Neural crest cell (in vitro differentiated cells): ENCODE measurements at regions not wholly inside any gene's neighbourhood (a gene's known extent, or its start where the extent isn't known, plus 50 kb on each side); places are given as distances from the start of the nearest gene placed in this dataset.

Experiments used
- DNase-seq: peaks from one replicate; pipeline ENCODE4 v3.0.0; 2021; ENCODE audit warnings: low read depth, mixed read lengths, low spot score
- H3K27ac Mint-ChIP-seq: one replicate; pipeline ENCODE4 v1.8.0; 2021; ENCODE audit warnings: mild to moderate bottlenecking, mixed read lengths; ENCODE audit not compliant: unreplicated experiment
- H3K27me3 Mint-ChIP-seq: 2 replicates; pipeline ENCODE4 v1.8.0; 2021; ENCODE audit warnings: low read depth, mild to moderate bottlenecking, mixed read lengths
- H3K36me3 Mint-ChIP-seq: 2 replicates; pipeline ENCODE4 v1.8.0; 2021; ENCODE audit warnings: low read depth, mild to moderate bottlenecking, mixed read lengths
- H3K4me1 Mint-ChIP-seq: 2 replicates; pipeline ENCODE4 v1.8.0; 2021; ENCODE audit warnings: mixed read lengths
- H3K4me3 Mint-ChIP-seq: one replicate; pipeline ENCODE4 v1.8.0; 2021; ENCODE audit warnings: mild to moderate bottlenecking, mixed read lengths
- H3K9me3 Mint-ChIP-seq: 2 replicates; pipeline ENCODE4 v1.8.0; 2021; ENCODE audit warnings: mixed read lengths
- CTCF ChIP-seq: fragments of 200-600 bp; sonication (generic); conservative IDR thresholded peaks from 2 replicates; pipeline ENCODE4 v1.5.0; 2021; ENCODE audit warnings: antibody characterized with exemption, mild to moderate bottlenecking

GRCh38 chr18:37953876-37954275 lies 388.3 kb upstream of the CELF4 start:
- no peaks in the 10 kb centered on the region for H3K27me3 Mint-ChIP-seq
- TF ChIP-seq CTCF: no peak

GRCh38 chr18:37948471-37948870 lies 382.9 kb upstream of the CELF4 start:
- no peaks in the 10 kb centered on the region for H3K4me1 Mint-ChIP-seq
- DNase-seq: no peak
- H3K27me3 Mint-ChIP-seq: no peaks in the 10 kb centered on the region
- TF ChIP-seq CTCF: no peak
- no peak overlapping the region for H3K27ac Mint-ChIP-seq
- no peak overlapping the region for H3K4me3 Mint-ChIP-seq
- peaks cover 2% of the 10 kb centered on the region for H3K36me3 Mint-ChIP-seq
- H3K9me3 Mint-ChIP-seq: no peaks in the 10 kb centered on the region

More at GRCh38 chr18:37953876-37954275, 388.3 kb upstream of the CELF4 start:
- no peak overlapping the region for H3K27ac Mint-ChIP-seq
- no peaks in the 10 kb centered on the region for H3K4me1 Mint-ChIP-seq
- H3K36me3 Mint-ChIP-seq: peaks cover 2% of the 10 kb centered on the region
- peaks cover 3% of the 10 kb centered on the region for H3K9me3 Mint-ChIP-seq
- no peak for DNase-seq
- no peak overlapping the region for H3K4me3 Mint-ChIP-seq

GRCh38 chr18:37946324-37946723 lies 380.7 kb upstream of the CELF4 start:
- no peaks in the 10 kb centered on the region for H3K27me3 Mint-ChIP-seq
- no peak overlapping the region for H3K4me3 Mint-ChIP-seq
- H3K4me1 Mint-ChIP-seq: no peaks in the 10 kb centered on the region
- no peaks in the 10 kb centered on the region for H3K9me3 Mint-ChIP-seq
- no peaks in the 10 kb centered on the region for H3K36me3 Mint-ChIP-seq
- no peak overlapping the region for H3K27ac Mint-ChIP-seq
- TF ChIP-seq CTCF: no peak
- DNase-seq: no peak

GRCh38 chr18:37944700-37945270 lies 379.2 kb upstream of the CELF4 start:
- no peaks in the 10 kb centered on the region for H3K36me3 Mint-ChIP-seq
- H3K4me1 Mint-ChIP-seq: no peaks in the 10 kb centered on the region
- DNase-seq: no peak
- H3K27ac Mint-ChIP-seq: no peak overlapping the region
- no peaks in the 10 kb centered on the region for H3K27me3 Mint-ChIP-seq
- H3K9me3 Mint-ChIP-seq: peaks cover 3% of the 10 kb centered on the region
- no peak for TF ChIP-seq CTCF
- no peak overlapping the region for H3K4me3 Mint-ChIP-seq

- H3K4me3 Mint-ChIP-seq: no peak overlapping the region
- H3K9me3 Mint-ChIP-seq: peaks cover 7% of the 10 kb centered on the region
- H3K36me3 Mint-ChIP-seq: no peaks in the 10 kb centered on the region
- H3K4me1 Mint-ChIP-seq: no peaks in the 10 kb centered on the region
- no peaks in the 10 kb centered on the region for H3K27me3 Mint-ChIP-seq
- no peak overlapping the region for H3K27ac Mint-ChIP-seq
- no peak for DNase-seq
- TF ChIP-seq CTCF: no peak
Observed at GRCh38 chr18:37937287-37937686, 371.7 kb upstream of the CELF4 start.
